ENCODE measurements at regions not wholly inside any gene's neighbourhood (a gene's known extent, or its start where the extent isn't known, plus 50 kb on each side); places are given as distances from the start of the nearest gene placed in this dataset.

DNA sequence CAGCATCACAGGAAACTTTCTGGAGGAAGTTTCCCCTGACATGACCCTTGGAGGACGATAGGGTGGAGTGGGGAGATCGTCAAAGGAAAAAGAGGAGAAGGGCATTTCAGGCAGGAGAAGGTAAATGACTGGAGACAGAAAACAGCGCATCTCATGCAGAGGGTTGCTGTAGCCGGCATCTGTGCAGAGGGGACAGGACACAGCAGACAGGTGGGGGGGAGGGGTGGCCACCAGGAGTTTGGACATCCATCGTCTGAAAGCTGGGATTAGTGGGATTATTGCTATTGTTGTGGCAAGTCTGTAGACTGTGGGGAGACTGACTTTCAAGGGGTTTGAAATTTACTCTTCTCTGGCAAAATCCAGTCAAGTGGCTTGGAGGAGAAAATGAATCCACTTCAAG lies 463.9 kb downstream of the OMA1 start:
- no peaks in the 10 kb centered on the region for H3K27me3 ChIP-seq
- DNase-seq, result no peak
- TF ChIP-seq, protein P1, sequence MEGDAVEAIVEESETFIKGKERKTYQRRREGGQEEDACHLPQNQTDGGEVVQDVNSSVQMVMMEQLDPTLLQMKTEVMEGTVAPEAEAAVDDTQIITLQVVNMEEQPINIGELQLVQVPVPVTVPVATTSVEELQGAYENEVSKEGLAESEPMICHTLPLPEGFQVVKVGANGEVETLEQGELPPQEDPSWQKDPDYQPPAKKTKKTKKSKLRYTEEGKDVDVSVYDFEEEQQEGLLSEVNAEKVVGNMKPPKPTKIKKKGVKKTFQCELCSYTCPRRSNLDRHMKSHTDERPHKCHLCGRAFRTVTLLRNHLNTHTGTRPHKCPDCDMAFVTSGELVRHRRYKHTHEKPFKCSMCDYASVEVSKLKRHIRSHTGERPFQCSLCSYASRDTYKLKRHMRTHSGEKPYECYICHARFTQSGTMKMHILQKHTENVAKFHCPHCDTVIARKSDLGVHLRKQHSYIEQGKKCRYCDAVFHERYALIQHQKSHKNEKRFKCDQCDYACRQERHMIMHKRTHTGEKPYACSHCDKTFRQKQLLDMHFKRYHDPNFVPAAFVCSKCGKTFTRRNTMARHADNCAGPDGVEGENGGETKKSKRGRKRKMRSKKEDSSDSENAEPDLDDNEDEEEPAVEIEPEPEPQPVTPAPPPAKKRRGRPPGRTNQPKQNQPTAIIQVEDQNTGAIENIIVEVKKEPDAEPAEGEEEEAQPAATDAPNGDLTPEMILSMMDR (IDR thresholded peaks at IDR 0.05; ENCODE audit: low read depth, low read length), result no peak
- H3K9me3 ChIP-seq, result no peaks in the 10 kb centered on the region
- no peaks in the 10 kb centered on the region for H3K36me3 ChIP-seq
- no peaks in the 10 kb centered on the region for H3K4me1 ChIP-seq
- H3K4me3 ChIP-seq (ENCODE audit: low read depth, low read length), result no peak overlapping the region

DNA sequence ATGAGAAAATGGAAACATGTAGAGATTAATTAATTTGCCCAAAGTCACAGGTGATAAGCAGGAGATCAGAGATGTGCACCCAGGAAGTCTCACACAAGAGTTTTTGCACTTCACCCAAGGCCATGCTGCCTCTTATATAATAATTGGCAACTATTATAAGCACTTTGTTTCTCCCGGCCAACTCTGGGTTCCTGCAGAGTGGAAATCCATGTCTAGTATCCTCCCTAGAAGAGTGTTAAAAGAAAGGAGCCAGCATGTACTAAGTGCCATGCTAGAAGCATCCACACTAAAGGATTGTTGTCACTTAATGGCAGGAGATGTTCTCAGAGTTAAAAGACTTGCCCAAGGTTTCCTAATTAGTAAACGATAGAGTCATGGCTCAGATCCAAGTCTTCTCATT lies 470.3 kb downstream of the OMA1 start:
- no peak for DNase-seq
- no peaks in the 10 kb centered on the region for H3K4me1 ChIP-seq
- TF ChIP-seq, protein P1 (IDR thresholded peaks at IDR 0.05; ENCODE audit: low read depth, low read length), result no peak
- H3K9me3 ChIP-seq, result no peaks in the 10 kb centered on the region
- H3K4me3 ChIP-seq (ENCODE audit: low read depth, low read length), result no peak overlapping the region
- H3K27me3 ChIP-seq, result no peaks in the 10 kb centered on the region
- no peaks in the 10 kb centered on the region for H3K36me3 ChIP-seq

DNA sequence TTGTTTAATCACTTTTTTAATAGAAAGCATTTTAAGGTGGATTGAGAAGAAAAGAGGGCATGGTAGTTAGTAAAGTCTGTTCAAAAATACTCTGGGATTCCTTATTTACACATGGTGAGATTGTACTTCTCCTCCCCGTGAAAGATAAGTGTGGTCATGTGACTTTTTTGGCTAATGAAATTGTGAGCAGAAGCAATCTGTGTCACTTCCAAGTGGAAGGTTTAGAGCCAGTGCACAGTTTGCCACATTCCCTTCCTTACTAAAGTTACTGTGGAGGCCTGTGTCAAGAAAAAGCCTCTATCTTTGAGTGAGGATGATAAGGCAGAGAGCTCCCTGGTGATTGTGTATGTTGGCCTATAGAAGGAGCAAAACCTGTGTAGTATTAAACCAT lies 471.3 kb downstream of the OMA1 start:
- TF ChIP-seq, protein P1 (IDR thresholded peaks at IDR 0.05; ENCODE audit: low read depth, low read length), result no peak
- H3K9me3 ChIP-seq, result no peaks in the 10 kb centered on the region
- H3K4me3 ChIP-seq (ENCODE audit: low read depth, low read length), result no peak overlapping the region
- H3K27me3 ChIP-seq, result no peaks in the 10 kb centered on the region
- H3K4me1 ChIP-seq, result no peaks in the 10 kb centered on the region
- H3K36me3 ChIP-seq, result no peaks in the 10 kb centered on the region
- DNase-seq, result no peak

DNA sequence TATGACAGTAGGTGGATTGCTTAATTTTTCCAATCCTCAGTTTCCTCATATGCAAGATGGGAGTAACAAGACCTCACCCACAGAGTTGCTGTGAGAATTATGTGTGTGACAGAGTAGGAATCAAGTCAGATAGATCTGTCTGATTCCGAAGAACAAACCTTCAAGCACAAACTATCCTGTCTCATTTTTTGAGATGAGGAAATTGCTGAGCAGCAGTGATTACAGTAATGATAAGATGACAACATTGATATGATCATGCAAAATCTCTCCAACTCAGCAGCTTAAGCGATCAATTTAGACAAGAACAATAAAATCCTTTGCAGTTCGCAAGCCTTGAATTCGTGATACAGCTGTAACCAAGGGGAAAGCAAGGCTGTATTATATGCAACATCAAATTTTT lies 474.1 kb downstream of the OMA1 start:
- no peaks in the 10 kb centered on the region for H3K36me3 ChIP-seq
- TF ChIP-seq, protein P1 (IDR thresholded peaks at IDR 0.05; ENCODE audit: low read depth, low read length), result no peak
- no peaks in the 10 kb centered on the region for H3K27me3 ChIP-seq
- no peaks in the 10 kb centered on the region for H3K9me3 ChIP-seq
- no peak overlapping the region for H3K4me3 ChIP-seq (ENCODE audit: low read depth, low read length)
- H3K4me1 ChIP-seq, result no peaks in the 10 kb centered on the region
- DNase-seq, result no peak

DNA sequence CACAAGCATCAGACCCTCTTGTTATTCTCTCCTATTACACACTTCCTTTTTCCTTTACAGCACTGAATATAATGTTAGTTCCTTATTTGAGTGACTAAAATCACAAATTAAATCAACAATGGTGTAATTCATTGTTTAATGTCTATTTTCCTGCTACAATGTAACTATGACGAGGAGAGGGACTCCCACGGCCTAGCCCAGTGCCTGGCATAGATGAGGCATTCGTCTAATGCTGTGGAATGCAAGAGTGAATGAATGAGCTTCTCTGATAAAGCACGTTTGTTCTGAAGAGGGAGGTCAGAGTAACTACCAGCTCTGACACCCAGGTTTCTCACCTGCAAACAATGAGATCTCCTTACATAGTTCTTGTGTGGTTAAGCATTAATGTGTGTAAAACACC lies 479.4 kb downstream of the OMA1 start:
- H3K4me1 ChIP-seq, result no peaks in the 10 kb centered on the region
- H3K9me3 ChIP-seq, result no peaks in the 10 kb centered on the region
- H3K36me3 ChIP-seq, result no peaks in the 10 kb centered on the region
- TF ChIP-seq, protein P1 (IDR thresholded peaks at IDR 0.05; ENCODE audit: low read depth, low read length), result no peak
- no peaks in the 10 kb centered on the region for H3K27me3 ChIP-seq
- DNase-seq, result no peak
- no peak overlapping the region for H3K4me3 ChIP-seq (ENCODE audit: low read depth, low read length)

DNA sequence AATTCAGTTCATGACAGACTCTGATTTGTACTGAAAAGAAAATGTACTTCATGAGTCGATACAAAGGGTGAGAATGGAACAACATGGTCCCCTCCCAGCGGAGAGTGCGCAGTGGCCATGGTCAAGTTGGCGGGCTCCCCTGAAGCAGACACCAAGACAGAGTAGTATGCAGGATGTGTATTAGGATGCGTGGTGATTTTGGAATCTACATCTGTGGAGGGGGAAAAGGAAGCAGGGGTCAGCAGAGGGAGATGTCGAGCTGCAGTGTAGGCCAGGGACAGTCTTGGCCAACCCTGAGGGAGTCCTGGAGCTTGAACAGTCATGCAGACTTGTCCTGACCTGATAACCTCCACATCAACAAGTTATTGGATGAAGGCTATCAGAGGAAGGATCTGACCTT lies 481.0 kb downstream of the OMA1 start:
- Histone ChIP-seq H3K27me3 (no peaks in the 10 kb centered on the region), H3K9me3 (no peaks in the 10 kb centered on the region), H3K4me1 (no peaks in the 10 kb centered on the region), H3K4me3 (ENCODE audit: low read depth, low read length) (no peak overlapping the region), H3K36me3 (no peaks in the 10 kb centered on the region)
- TF ChIP-seq, protein P1 (IDR thresholded peaks at IDR 0.05; ENCODE audit: low read depth, low read length), result 0 out of 2 replicates have a peak, but pooled peaks have one; percentile 9
- DNase-seq, result peak; percentile 6
